Dermis microvascular lymphatic vessel endothelial cell (primary cell): ENCODE measurements at regions not wholly inside any gene's neighbourhood (a gene's known extent, or its start where the extent isn't known, plus 50 kb on each side); places are given as distances from the start of the nearest gene placed in this dataset.
A peak's percentile ranks its signal among the peaks of the same experiment; 100 is the strongest.
"Not testable (repeated sequence)": the region's sequence is repeated elsewhere in the genome, so short reads cannot be mapped to it uniquely, and the experiment has no call there.

Experiments
- DNase-seq, 2 donors: peaks; one replicate each; pipeline versions ENCODE4 v3.0.0 to v3.0.0-alpha.2; 2010; ENCODE audit warnings: low read depth in 2 of 2

DNA sequence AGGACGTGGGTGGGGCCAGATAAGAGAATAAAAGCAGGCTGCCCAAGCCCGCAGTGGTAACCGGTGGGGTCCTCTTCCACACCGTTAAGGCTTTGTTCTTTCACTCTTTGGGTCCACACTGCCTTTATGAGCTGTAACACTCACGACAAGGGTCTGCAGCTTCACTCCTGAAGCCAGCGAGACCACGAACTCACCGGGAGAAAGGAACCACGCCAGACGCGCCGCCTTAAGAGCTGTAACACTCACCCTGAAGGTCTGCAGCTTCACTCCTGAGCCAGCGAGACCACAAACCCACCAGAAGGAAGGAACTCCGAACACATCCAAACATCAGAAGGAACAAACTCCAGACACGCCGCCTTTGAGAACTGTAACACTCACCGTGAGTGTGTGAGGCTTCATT, 203.9 kb upstream of the HNRNPA3 start:
- not testable (repeated sequence) for DNase-seq

DNA sequence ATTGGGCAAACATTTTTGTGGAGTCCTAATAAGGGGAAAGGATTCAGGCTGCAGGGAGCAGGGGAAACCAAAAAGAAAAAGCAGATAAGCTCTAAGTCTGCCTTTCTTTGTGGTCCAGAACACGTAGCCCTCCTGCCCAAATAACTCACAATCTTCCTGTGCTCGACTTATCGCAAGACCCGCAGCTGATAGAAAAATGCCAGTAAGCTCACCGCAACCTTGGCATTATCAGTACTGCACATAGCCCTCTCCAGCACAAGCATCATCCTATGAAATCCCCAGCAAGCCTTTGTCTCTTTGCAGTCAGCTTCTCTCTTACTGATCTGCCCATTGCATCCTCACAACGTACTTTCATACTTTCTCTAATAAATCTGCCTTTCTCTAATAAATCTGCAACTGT, 202.4 kb upstream of the HNRNPA3 start:
- DNase-seq = no peak

DNA sequence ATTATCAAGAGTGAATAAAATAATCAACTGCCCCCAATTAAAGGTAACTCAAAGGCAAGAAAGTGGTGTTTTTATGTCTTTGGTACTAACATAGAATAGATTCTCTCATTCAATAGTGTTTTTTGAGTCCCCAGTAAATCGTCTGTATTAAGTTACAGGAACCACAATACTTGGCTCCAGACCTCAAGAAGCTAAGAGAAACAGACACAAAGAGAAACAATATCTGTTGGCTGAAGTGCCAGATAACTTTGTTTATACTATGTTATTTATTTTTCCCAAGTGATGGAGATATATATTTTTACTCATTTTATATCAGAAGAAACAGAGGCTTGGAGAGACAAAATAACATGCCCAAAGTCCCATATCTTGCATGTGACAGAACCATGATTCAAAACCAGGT, 201.7 kb upstream of the HNRNPA3 start:
- no peak for DNase-seq

DNA sequence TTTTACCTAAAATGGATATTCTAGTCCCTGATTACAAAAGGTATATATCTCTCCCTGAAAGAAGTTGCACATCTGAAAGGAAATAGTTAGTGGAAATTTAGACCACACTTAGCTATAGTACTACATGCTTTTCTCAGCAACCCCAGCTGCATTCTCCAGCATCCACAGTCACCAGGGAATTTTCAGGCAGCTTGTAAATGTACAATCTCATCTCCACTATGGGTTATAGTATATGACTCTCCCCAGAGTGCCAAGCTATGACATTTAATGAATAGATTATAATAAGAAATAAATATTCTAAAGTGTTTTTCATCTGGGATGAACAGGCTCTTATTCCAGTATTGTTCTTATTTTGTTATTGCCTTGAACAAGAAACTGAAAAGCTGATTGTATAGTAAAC, 197.6 kb upstream of the HNRNPA3 start:
- DNase-seq = no peak

DNA sequence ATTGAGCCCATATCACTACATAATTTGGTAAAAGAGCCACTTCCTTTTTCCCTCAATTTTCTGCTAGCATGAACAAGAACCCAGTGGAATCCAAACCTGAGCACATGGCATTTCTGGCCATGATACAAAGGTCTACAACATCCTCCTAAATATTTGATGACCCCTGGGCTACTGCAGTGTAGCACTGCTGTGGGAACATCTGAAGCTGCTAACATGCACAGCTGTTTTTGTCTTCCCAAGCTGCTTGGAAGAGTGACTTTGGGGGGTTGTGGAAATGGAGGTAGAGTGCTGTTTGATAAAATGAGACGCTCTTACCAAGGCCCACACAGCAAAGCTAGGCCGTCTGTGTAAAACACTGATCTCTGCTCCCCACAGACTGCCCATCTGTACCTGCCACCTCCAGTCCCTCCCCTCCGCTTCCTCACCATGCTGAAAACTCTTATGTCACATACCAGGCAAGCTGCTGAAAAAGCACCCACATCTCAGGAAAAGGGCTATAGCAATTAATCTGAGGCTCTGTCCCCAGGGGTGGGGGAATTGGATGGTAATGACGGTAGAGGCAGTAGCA, 197.2 kb upstream of the HNRNPA3 start:
- DNase-seq = no peak

DNA sequence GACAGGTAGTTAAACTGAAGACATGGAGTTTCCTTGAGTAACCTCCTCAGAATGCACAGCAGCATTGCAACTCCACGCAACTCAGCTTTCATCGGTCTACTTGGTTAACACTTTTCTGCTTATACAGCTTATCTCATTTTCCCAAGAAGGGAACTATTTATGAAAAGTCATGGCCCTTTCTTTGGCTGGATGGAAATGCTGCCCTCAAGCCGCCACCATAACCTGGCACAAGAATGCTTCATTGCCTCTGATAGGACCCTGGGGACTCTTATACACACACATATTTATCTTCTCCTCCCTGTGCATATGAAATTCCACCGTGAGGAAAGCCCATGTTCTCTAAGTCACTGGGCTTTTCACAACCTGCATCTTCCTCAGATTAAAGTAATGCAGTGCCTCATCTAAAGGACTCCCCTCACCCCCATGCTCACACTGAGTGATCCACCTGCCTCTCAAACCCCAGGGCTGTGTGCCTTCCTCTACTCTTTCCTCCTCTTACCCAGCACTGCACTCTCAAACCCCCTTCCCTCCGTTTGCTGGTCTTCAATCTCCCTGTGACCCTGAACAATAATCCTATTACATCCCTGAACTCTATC, 192.0 kb upstream of the HNRNPA3 start:
- no peak for DNase-seq

DNA sequence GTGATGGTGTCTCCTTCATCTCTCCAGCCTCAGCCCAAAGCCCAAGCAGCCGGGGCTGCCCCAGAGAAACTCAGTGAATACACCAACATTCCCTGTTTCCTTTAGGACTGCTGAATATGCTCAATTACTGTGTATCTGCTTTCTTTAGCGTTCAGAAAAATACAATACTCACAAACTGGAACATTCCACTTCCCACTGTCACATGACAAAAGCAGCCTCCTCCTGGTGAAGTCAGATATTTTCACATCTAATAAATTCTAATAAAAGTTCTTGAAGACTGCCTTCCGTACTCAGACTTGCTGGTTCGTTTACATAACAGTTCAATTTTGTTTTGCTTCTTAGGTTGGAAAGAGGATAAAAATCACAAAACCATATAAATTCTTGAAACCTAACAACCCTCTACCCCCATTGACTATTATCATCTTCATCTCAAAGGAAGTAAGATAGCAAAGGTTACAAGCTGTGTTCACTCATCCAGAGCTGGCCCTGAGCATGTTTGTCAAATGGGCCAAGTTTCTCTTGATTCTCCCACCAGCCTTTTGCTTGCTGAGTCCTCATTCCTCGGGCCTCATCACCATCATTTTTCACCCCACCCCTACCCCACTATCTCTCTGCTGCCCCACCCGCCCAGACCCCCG, 190.8 kb upstream of the HNRNPA3 start:
- peak; percentile 20 to 64 for DNase-seq

DNA sequence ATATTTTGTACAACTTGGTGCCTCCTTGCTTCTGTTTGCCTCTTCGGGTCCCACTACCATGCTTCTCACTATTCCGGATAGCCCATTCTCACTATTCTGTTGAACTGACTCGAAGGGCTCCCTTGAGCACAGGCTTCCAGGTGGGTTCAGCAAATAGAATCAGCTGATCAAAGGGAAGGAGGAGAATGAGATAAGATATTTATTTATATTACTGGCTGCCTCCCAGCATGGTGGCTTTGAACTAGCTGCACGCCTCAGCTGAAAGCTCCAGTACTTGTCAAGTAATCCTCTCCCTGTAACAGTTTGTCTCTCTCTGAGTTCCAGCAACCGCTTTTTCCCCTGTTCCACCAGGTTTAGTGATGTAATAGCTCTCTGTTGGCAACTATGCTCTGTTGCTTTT, 187.8 kb upstream of the HNRNPA3 start:
- DNase-seq = no peak

DNA sequence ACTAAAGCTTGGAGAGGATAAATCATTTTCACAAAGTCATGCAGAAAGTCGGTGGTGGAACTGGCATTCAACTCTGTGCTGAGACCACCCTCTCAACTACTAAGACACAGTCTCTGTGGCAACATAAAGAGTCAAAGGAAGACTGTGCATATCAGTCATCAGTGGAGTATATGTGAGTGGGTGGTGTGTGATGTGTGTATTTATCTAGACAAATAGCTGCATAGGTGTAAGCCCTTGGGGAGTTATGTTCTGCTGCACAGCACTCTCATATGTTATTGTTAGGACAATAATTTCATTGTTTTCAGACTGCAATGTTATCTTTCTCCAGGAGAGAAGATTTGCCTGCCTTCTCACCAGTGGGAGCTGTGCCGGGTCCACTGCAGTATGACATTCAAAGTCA, 186.3 kb upstream of the HNRNPA3 start:
- DNase-seq = no peak

DNA sequence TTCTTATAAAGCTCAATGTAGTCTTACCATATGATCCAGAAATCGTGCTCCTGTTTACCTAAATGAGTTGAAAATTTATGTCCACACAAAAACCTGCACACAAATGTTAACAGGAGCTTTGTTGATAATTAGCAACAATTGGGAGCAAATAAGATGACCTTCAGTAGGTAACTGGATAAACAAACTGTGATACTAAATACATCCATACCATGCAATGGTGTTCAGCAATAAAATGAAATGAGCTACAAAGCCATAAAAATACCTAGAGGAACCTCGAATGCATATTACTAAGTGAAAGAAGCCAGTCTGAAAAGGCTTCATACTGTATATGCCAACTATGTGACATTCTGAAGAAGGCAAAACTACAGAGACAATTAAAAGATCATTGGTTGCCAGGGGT, 185.6 kb upstream of the HNRNPA3 start:
- DNase-seq = no peak

DNA sequence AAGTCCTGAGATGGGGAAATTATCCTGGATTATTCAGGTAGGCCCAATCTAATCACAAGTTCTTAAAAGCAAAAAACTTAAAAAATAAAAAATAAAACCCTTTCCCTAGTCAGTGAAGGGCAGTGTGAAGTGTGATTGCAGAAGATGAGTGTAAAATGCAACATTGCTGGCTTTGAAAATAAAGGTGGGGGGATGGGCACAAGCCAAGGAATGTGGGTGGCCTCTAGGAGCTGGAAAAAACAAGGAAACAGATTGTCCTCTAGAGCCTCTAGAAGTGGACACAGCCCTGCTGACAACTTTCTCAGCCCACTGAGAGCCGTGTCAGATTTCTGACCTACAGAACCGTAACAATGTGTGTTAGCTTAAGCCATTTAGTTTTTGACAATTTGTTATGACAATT, 184.3 kb upstream of the HNRNPA3 start:
- no peak for DNase-seq

DNA sequence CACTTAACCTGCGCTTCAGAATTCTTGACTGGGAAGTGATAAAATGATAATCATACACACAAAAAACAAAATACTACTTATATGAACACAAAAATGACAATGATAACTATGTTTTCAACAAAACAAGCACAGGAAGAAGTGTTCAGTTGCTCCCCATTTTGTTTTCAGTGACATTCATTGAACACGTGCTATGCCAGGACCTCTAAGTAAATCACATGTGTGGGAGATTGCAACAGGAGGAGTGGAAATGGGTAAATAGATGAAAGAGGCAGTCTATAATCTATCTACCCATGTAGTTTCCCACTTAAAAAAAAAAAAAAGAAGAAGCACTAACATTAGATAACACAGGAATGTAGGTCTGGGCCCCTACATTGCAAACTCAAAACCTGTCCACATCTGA, 183.5 kb upstream of the HNRNPA3 start:
- DNase-seq = no peak

DNA sequence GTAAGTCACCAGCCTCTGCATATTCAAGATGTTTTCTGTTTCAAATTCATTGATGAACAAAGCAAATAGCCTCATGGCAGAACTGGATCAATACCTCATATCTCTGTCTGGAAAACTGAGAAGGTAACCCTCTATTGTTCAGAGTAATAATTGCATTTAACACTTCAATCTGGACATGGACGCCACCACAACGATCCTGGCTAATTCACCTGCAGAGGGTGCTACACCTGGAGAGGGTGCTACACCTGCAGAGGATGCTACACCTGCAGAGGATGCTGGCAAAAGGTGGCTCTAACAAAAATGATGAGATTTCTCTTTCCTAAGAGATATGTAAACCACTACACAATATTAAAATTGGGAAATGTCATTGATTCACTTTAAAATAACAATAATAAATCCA, 183.1 kb upstream of the HNRNPA3 start:
- DNase-seq = no peak

DNA sequence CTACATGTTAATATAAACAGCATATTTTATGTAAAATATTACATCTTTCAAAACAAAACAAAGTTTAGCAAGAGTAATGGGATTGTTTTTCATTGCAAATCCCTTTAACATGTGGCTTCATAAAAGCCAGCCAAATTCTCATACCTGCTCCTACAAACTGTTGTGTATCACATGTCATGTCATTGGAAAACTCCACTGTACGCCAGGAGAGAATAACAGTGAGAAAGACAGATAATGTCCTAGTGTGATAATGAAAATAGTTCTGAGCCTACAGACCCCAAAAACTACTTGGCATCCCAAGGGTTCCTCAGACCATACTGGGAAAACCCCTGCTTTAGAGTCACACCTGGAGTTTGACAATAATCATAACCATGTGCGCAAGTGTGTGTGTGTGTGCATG, 182.7 kb upstream of the HNRNPA3 start:
- no peak for DNase-seq

DNA sequence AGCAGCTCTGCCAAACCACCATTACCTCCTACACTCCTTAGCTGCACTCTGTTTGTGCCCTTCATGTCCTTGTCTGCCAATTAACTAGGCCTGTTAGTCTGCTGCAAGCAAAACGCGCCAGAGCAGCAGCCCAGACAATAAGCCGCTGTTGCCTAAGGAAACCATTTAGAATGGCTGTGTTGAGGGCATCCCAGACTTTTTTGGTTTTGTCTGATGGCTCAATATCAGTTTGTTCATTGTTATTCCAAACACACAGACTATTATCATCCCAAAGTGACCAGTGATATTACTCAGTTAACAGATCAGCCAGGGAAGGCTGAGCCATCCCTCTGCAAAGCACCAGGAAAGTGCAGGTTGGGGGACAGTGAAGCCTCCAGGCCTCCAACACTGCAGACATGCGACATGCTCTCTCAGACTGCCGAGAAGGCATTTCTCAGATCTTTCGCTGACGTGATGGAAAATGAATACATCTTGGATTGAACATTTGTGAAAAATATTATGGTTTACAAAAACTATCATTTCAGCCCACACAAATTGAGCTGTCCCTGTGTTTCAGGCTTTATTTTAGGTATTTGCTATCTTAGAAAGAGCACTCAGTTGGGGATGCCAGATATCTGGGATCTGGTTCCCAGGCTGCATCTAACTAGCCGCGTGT, 182.0 kb upstream of the HNRNPA3 start:
- no peak for DNase-seq

DNA sequence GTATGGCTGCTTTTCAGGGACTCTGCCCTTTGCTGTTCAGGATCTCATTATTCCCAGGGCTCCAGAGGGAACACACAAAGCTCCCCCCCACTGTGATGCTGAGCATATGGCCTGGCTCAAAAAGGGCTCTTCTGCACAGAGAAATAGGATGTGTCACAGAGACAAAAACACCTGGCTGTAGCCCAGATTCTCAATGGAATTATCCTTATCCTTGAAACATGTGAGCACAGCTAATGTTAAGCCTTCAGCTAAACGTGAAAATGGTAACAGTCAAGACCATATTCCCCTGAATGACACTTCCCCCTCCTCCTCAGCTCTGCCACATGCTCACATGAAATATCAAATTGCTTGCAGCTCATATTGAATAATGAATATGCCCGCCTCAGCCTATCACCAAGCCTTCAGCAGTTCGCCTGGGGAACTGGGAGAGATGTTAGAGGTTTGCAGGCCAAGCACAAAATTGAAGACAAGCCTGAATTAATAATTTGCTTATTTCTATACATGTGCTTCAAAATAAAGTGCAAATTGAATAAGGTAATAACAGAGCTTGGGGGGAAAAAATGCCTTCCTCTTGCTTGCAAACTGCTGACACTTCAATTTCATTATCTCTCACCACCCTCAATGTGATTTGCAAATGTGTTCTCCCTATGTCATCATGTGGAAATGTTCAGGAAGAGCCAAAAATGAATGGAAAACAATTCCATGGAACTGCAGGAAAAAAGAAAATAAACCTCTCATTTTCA, 181.0 kb upstream of the HNRNPA3 start:
- DNase-seq = peak in 1 of 2 donors; percentile 54

DNA sequence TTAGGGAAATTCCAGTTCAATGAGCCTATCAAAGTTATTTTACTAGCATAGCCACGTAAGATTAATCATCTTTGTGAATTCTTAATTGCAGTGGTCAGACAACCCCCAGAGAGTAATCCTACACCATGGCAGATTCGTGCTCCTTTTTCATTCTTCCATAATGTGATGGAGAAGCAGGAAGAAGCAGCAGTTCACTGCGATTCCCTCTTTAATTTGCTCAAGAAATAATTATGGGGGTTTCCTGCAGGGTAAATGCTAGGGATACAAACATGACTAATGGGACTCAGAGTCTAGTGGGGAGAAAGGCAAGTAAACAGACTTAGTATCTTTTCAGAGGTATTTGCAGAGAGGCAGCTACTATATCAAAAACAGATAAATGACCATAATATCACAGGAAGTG, 175.8 kb upstream of the HNRNPA3 start:
- no peak for DNase-seq

DNA sequence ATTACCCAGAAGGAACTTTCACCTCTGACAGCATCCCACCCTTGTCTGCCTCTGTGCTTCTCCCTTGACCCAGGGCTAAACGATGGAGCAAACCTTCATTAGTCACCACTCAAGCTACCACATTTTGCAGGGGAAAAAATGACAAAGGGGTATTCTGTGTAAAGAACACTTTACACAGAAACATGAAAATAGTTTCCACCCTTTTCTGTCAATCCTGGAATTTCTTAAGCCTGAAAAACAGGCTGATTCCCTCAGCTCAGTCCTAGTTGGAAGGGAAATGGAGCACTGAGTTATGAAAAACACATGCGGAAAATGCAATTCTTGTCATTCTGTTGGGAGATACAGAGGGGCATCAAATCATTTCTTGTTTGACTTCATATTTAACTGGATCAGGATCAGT, 175.0 kb upstream of the HNRNPA3 start:
- no peak for DNase-seq

DNA sequence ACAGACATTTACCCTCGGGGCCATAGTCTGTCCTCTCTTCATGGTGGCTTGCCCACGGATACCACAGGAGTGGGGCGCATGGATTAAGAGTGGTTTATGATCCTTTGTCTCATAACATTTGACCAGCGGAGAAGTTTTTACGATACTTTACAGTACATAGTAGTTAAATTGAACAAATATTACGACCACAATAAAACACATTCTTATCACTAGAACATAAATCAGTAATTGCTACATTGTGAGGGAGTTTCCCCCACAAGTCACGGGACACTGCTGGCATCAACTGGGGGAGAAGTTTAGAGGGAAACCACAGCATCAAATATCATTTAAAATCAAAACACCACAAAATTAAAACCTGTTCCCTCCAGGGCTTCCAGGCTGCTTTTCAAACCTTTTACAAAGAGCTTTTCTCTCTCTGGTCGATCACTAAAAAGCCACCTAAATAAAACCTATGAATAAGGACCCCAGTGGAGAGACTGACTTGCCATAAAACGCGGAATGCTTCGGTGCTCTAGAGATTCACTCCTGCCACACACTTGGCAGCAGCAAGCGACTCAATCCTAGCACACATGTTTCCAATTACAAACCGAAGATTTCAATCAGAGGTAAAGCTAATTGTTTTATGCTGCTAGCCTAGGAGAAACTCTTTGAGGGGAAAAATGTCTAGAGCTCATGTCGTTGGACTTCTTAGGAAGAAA, 173.7 kb upstream of the HNRNPA3 start:
- no peak for DNase-seq

DNA sequence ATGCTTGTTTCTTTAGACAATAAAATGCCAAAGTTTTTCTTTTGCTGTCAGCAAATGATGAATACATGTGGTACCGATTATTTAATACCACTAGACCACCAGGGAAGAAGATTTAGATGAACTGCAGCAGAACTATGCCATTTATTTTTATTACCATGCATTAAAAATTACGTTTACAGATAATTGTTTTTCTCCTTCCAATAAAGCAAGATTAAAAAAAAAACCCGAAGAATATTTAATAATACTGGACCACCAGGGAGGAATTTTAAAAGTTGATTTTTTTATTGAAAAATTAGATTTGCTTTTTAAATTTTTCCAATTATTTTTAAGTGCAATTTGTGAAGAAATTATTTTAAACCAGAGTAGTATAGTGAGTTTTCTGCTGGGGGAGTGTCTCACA, 170.3 kb upstream of the HNRNPA3 start:
- no peak for DNase-seq

DNA sequence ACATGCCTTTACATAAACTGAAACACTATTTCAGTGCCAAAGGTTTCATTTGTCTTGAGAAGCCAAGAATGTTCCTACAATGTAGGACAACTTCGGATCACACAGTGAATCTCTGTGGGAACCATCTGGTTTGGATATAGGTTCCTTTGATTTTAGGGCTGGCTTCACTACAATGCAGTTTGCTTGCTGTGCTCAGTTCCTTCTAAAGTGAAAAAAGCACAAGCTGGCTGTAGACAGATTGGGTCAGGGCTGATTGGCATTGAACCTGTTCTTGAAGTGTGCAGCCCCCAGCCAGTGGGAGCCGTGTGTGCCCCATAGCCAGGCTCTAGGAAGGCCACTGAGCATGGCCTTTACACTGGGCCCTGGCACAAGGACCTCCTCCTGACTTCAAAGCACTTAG, 167.9 kb upstream of the HNRNPA3 start:
- no peak for DNase-seq

DNA sequence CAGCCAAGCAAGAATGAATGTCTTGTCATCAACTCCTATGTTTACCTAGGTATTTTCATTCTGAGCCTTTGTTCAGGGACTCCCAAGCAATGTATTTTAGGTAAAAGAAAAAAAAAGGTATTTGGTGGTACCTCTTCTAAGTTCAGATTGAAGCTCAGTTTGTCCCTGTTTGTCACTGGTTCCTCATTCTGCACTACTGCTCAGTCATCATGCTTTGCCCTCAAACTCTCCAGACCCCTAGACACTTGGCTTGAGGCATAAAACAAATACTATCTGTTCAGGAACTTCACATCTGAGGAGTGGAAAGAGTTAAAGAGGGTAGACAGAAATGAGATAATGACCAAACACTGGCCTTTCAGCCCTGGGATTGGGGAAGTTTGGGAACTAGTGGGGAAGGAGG, 163.6 kb upstream of the HNRNPA3 start:
- DNase-seq = no peak
